Limb (tissue), 2 donors: ENCODE measurements at regions not wholly inside any gene's neighbourhood (a gene's known extent, or its start where the extent isn't known, plus 50 kb on each side); places are given as distances from the start of the nearest gene placed in this dataset.
"Not testable (repeated sequence)": the region's sequence is repeated elsewhere in the genome, so short reads cannot be mapped to it uniquely, and the experiment has no call there.

Experiments
- DNase-seq, 2 donors: peaks; one replicate each; pipeline ENCODE4 v3.0.0-alpha.2; 2016; ENCODE audit errors: extremely low spot score in 2 of 2

GRCh38 chr18:1394966-1395365 lies 490.3 kb downstream of the ADCYAP1 start:
- no peak for DNase-seq

GRCh38 chr18:1408376-1408775 lies 503.7 kb downstream of the ADCYAP1 start:
- no peak for DNase-seq

- DNase-seq: no peak
These were observed 508.1 kb downstream of the ADCYAP1 start for GRCh38 chr18:1412655-1413322.

GRCh38 chr18:1413323-1413675 lies 508.6 kb downstream of the ADCYAP1 start:
- DNase-seq: no peak

- DNase-seq: no peak
These were observed 511.4 kb downstream of the ADCYAP1 start for GRCh38 chr18:1416074-1416473.

- DNase-seq: no peak
These were observed 516.8 kb downstream of the ADCYAP1 start for GRCh38 chr18:1421502-1421901.

GRCh38 chr18:1422634-1423033 lies 518.0 kb downstream of the ADCYAP1 start:
- no peak for DNase-seq

- DNase-seq: no peak
These were observed 521.0 kb downstream of the ADCYAP1 start for GRCh38 chr18:1425679-1426078.

- DNase-seq: no peak
These were observed 530.8 kb downstream of the ADCYAP1 start for GRCh38 chr18:1435487-1435886.

- no peak for DNase-seq
These were observed 531.5 kb downstream of the ADCYAP1 start for GRCh38 chr18:1436199-1436598.

- DNase-seq: no peak
These were observed 533.8 kb downstream of the ADCYAP1 start for GRCh38 chr18:1438458-1438910.

- DNase-seq: peak in 1 of 2 donors; percentile 21
These were observed 534.3 kb downstream of the ADCYAP1 start for GRCh38 chr18:1438967-1439366.

GRCh38 chr18:1444062-1444461 lies 539.4 kb downstream of the ADCYAP1 start:
- DNase-seq: not testable (repeated sequence)

GRCh38 chr18:1446765-1447164 lies 542.1 kb downstream of the ADCYAP1 start:
- no peak for DNase-seq

GRCh38 chr18:1452821-1453220 lies 548.1 kb downstream of the ADCYAP1 start:
- no peak for DNase-seq

GRCh38 chr18:1455605-1456004 lies 550.9 kb downstream of the ADCYAP1 start:
- DNase-seq: no peak

- no peak for DNase-seq
These were observed 553.9 kb downstream of the ADCYAP1 start for GRCh38 chr18:1458547-1458946.

GRCh38 chr18:1463981-1464380 lies 559.3 kb downstream of the ADCYAP1 start:
- DNase-seq: no peak

GRCh38 chr18:1464444-1465217 lies 560.0 kb downstream of the ADCYAP1 start:
- no peak for DNase-seq

- DNase-seq: no peak
These were observed 561.4 kb downstream of the ADCYAP1 start for GRCh38 chr18:1466035-1466434.

GRCh38 chr18:1467461-1467964 lies 562.8 kb downstream of the ADCYAP1 start:
- DNase-seq: no peak

- no peak for DNase-seq
These were observed 563.9 kb downstream of the ADCYAP1 start for GRCh38 chr18:1468550-1468949.

GRCh38 chr18:1475867-1476266 lies 571.2 kb downstream of the ADCYAP1 start:
- DNase-seq: no peak
